ENCODE measurements at regions not wholly inside any gene's neighbourhood (a gene's known extent, or its start where the extent isn't known, plus 50 kb on each side); places are given as distances from the start of the nearest gene placed in this dataset.
A peak's percentile ranks its signal among the peaks of the same experiment; 100 is the strongest.
"Not testable (repeated sequence)": the region's sequence is repeated elsewhere in the genome, so short reads cannot be mapped to it uniquely, and the experiment has no call there.

DNA sequence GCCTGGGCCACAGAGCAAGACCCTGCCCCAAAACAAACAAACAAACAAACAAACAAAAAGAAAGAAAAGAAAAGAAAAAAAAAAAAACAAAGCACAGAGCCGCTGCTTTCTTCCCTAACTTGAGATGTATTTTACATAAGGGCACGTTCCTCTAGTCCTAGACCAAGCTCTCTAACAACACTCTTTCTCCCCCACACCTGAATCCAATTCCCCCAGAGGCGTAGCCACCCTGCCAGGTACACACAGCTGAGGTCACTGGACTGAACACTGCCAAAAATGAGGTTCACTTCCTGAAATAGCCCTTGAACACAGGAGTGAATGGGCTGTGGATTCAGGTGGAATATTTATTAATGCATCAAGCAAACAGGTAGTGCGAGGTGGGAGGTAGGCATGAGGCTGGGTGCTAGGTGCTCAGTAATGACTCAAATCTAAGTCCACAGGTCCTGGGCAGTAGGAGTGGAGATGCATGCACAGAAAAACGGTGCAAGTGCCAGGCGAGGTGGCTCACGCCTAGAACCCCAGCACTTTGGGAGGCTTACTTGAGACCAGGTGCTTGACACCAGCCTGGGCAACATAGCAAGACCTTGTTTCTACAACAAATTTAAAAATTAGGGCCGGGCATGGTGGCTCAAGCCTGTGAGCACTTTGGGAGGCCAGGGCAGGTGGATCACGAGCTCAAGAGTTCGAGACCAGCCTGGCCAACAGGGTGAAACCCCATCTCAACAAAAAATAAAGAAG lies 136.6 kb upstream of the C1QTNF3 start:
- peaks cover 20% of the 10 kb centered on the region for H3K36me3 Mint-ChIP-seq (ENCODE audit: low read depth)
- H3K9me3 Mint-ChIP-seq (ENCODE audit: insufficient read depth); H3K4me3 Mint-ChIP-seq; ATAC-seq; CTCF ChIA-PET; H3K27me3 Mint-ChIP-seq (ENCODE audit: low read depth); H3K4me1 Mint-ChIP-seq (ENCODE audit: low read depth); POLR2A ChIA-PET: not testable (repeated sequence)
- H3K27ac Mint-ChIP-seq = peak overlapping the region; percentile 34
- peak; percentile 46 for DNase-seq

DNA sequence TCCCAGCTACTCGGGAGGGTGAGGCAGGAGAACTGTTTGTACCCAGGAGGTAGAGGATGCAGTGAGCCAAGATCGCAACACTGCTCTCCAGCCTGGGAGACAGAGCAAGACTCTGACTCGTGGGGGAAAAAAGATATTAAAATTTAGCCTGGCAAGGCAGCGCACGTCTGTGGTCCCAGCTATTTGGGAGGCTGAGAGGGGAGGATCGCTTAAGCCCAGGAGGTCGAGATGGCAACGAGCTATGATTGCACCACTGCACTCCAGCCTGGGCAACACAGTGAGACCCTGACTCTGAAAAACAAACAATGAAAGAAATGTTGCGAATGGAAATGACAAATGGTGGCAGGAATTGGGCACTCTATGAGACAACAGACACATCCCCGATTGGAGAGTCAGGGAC lies 137.2 kb upstream of the C1QTNF3 start:
- H3K4me1 Mint-ChIP-seq (ENCODE audit: low read depth); H3K9me3 Mint-ChIP-seq (ENCODE audit: insufficient read depth); H3K27ac Mint-ChIP-seq; ATAC-seq; H3K27me3 Mint-ChIP-seq (ENCODE audit: low read depth); POLR2A ChIA-PET; H3K4me3 Mint-ChIP-seq; CTCF ChIA-PET: not testable (repeated sequence)
- peaks cover 18% of the 10 kb centered on the region for H3K36me3 Mint-ChIP-seq (ENCODE audit: low read depth)
- peak; percentile 24 for DNase-seq

DNA sequence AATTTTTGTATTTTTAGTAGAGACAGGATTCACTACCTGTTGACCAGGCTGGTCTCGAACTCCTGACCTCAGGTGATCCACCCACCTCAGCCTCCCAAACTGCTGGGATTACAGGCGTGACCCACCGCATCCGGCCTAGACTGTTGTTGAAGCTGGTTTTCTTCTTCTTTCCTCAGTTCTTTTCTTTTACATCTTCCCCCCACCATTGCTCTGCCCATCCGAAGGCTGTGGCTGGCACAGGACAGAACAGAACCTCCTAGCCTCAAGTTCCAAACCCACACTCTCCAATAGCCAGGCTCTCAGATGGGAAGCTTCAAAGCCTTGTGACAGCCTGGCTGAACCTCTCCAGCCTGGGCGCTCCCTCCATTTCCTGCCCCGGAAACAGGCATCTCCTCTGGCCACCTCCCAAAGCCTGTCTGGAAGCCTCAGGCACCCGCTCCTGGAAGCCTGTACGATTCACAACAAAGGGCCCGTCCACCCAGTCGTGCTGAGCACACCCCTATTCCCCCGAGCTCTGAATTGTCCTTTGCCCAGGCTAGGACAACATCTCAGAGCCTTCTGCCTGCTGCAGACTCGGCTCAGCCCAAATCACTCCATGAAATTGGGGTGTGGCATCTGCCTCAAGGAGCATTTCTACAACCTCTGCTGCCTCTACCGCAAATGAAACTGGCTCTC lies 138.1 kb upstream of the C1QTNF3 start:
- H3K4me1 Mint-ChIP-seq (ENCODE audit: low read depth); CTCF ChIA-PET; ATAC-seq; POLR2A ChIA-PET; H3K27me3 Mint-ChIP-seq (ENCODE audit: low read depth); H3K4me3 Mint-ChIP-seq; H3K27ac Mint-ChIP-seq; H3K9me3 Mint-ChIP-seq (ENCODE audit: insufficient read depth): not testable (repeated sequence)
- H3K36me3 Mint-ChIP-seq (ENCODE audit: low read depth) = peaks cover 11% of the 10 kb centered on the region
- peak; percentile 25 for DNase-seq

DNA sequence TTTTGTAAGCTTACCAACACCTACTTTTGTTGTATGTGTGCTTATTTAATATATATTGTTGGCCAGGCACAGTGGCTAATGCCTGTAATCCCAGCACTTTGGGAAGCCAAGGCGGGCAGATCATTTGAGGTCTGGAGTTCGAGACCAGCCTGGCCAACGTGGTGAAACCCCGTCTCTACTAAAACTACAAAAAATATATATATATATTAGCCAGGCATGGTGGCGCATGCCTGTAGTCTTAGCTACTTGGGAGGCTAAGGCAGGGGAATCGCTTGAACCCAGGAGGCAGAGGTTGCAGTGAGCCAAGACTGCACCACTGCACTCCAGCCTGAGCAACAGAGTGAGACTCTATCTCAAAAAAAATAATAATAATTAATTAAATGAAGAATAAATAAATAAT lies 142.0 kb upstream of the C1QTNF3 start:
- ATAC-seq; H3K4me1 Mint-ChIP-seq (ENCODE audit: low read depth); CTCF ChIA-PET: not testable (repeated sequence)

DNA sequence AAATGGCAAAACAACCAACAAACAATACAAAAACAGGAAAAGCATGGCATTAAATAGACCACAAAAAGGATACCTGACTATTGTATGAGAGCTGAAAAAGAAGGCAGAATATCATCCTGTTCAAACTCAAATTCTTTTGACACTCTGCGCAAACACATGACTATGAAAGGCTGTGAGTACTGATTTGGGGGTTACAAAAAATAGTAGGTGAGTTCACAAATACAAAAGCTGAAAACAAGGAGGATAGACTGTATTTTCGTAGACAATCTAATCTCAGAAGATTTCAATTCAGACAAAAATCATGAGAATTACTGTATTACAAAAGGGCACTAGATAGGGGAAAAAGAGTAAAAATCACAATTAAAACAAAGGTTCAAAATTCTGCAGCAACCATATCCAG lies 142.6 kb upstream of the C1QTNF3 start:
- POLR2A ChIA-PET; H3K9me3 Mint-ChIP-seq (ENCODE audit: insufficient read depth); CTCF ChIA-PET; H3K27me3 Mint-ChIP-seq (ENCODE audit: low read depth); ATAC-seq; H3K4me1 Mint-ChIP-seq (ENCODE audit: low read depth); H3K4me3 Mint-ChIP-seq; H3K27ac Mint-ChIP-seq: not testable (repeated sequence)
- H3K36me3 Mint-ChIP-seq (ENCODE audit: low read depth) = peaks cover 14% of the 10 kb centered on the region
- DNase-seq = peak; percentile 21

More for the DNA sequence above, 142.0 kb upstream of the C1QTNF3 start:
- H3K9me3 Mint-ChIP-seq (ENCODE audit: insufficient read depth); POLR2A ChIA-PET; H3K27ac Mint-ChIP-seq; H3K27me3 Mint-ChIP-seq (ENCODE audit: low read depth); H3K4me3 Mint-ChIP-seq: not testable (repeated sequence)
- peaks cover 15% of the 10 kb centered on the region for H3K36me3 Mint-ChIP-seq (ENCODE audit: low read depth)
- DNase-seq = peak; percentile 22

DNA sequence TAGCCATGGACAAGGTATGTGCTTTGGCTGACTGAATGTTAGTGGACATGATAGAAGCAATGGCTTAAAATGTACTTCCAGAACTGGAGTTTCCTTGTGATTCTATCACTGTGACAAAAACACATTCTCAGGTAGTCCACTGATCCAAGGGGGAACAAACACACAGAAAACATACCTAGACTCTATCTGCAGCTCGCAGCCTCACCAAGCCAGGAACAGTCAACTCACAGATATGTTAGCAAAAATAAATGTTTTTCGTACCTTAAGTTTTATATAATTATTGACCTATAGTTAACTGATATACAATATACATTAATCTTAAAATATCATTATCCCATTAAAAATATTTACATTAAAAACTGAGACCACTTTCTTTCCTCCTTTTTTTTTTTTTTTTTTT lies 143.1 kb upstream of the C1QTNF3 start:
- H3K9me3 Mint-ChIP-seq (ENCODE audit: insufficient read depth); H3K4me3 Mint-ChIP-seq; H3K4me1 Mint-ChIP-seq (ENCODE audit: low read depth); POLR2A ChIA-PET; ATAC-seq; H3K27ac Mint-ChIP-seq; H3K27me3 Mint-ChIP-seq (ENCODE audit: low read depth); CTCF ChIA-PET: not testable (repeated sequence)
- peak; percentile 38 for DNase-seq
- H3K36me3 Mint-ChIP-seq (ENCODE audit: low read depth) = peaks cover 16% of the 10 kb centered on the region

DNA sequence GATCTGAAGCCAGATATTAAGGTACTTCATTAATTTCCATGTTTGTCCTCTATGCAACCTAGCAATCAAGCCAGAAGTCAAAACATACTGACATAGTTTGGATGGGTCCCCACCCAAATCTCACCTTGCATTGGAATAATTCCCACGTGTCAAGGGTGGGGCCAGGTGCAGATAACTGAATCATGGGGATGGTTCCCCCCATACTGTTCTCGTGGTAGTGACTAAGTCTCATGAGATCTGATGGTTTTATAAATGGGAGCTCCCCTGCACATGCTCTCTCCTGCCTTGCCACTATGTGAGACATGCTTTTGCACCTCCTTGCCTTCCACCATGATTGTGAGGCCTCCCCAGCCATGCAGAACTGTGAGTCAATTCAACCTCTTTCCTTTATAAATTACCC lies 143.9 kb upstream of the C1QTNF3 start:
- H3K4me1 Mint-ChIP-seq (ENCODE audit: low read depth); POLR2A ChIA-PET; H3K4me3 Mint-ChIP-seq; H3K9me3 Mint-ChIP-seq (ENCODE audit: insufficient read depth); H3K27me3 Mint-ChIP-seq (ENCODE audit: low read depth); CTCF ChIA-PET; H3K27ac Mint-ChIP-seq; ATAC-seq: not testable (repeated sequence)
- DNase-seq = peak; percentile 41
- peaks cover 18% of the 10 kb centered on the region for H3K36me3 Mint-ChIP-seq (ENCODE audit: low read depth)

DNA sequence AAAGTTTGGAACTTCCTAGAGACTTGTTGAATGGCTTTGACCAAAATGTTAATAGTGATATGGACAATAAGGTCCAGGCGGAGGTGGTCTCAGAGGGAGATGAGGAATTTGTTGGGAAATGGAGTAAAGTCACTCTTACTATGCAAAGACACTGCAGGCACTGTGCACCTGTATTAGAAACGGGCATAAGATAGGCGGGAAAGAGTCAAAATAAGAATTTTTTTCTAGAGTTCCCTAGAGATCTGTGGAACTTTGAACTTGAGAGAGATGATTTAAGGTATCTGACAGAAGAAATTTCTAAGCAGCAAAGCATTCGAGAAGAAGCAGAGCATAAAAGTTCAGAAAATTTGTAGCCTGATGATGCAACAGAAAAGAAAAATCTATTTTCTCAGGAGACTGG lies 144.4 kb upstream of the C1QTNF3 start:
- H3K27ac Mint-ChIP-seq; H3K27me3 Mint-ChIP-seq (ENCODE audit: low read depth); POLR2A ChIA-PET; H3K4me3 Mint-ChIP-seq; H3K9me3 Mint-ChIP-seq (ENCODE audit: insufficient read depth); CTCF ChIA-PET; H3K4me1 Mint-ChIP-seq (ENCODE audit: low read depth); ATAC-seq: not testable (repeated sequence)
- DNase-seq = peak; percentile 34
- peaks cover 18% of the 10 kb centered on the region for H3K36me3 Mint-ChIP-seq (ENCODE audit: low read depth)

DNA sequence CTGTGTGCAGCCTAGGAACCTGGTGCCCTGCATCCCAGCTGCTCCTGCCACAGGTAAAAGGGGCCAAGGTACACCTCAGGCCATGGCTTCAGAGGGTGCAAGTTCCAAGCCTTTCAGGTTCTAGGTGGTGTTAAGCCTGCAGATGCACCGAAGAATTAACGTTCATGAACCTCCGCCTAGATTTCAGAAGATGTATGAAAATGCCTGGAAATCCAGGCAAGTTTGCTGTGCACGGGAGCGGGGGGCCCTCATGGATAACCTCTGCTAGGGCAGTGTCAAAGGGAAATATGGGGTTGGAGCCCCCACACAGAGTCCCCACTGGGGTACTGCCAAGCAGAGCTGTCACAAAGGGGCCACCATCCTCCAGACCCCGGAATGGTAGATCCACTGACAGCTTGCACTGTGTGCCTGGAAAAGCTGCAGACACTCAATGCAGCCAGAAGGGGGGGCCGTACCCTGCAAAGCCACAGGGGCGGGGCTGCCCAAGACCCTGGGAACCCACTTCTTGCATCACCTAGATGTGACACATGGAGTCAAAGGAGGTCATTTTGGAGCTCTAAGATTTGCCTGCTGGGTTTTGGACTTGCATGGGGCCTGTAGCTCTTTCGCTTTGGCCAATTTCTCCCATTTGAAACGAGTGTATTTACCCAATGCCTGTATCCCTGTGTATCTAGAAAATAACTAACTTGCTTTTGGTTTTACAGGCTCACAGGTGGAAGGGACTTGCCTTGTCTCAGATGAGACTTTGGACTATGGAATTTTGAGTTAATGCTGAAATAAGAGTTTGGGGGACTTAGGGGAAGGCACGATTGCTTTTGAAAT lies 145.2 kb upstream of the C1QTNF3 start:
- CTCF ChIA-PET; H3K4me1 Mint-ChIP-seq (ENCODE audit: low read depth); ATAC-seq: not testable (repeated sequence)

DNA sequence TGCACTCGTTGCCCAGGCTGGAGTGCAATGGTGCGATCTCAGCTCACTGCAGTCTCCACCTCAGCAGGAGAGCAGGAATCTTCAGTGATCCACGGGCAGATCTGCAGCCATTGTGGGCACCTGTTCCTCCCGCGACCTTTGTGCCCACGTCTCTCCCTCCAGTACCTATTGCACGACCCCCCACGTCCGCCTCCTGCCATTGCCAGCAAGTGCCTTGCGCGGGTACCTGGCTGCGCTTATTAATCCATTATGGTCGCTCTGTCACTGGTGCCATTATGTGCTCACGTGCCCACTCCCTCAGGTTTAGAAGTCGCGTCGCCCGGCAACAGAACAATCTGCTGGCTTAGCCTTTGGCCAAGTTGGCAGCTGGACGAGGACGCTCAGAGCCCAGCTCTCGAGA lies 146.2 kb upstream of the C1QTNF3 start:
- H3K4me3 Mint-ChIP-seq; POLR2A ChIA-PET; ATAC-seq; CTCF ChIA-PET; H3K4me1 Mint-ChIP-seq (ENCODE audit: low read depth); H3K27me3 Mint-ChIP-seq (ENCODE audit: low read depth); H3K9me3 Mint-ChIP-seq (ENCODE audit: insufficient read depth): not testable (repeated sequence)
- H3K27ac Mint-ChIP-seq = peak overlapping the region; percentile 28
- DNase-seq = peak; percentile 45
- peaks cover 20% of the 10 kb centered on the region for H3K36me3 Mint-ChIP-seq (ENCODE audit: low read depth)

More for the DNA sequence above, 145.2 kb upstream of the C1QTNF3 start:
- H3K4me3 Mint-ChIP-seq; H3K9me3 Mint-ChIP-seq (ENCODE audit: insufficient read depth); POLR2A ChIA-PET; H3K27ac Mint-ChIP-seq; H3K27me3 Mint-ChIP-seq (ENCODE audit: low read depth): not testable (repeated sequence)
- peaks cover 20% of the 10 kb centered on the region for H3K36me3 Mint-ChIP-seq (ENCODE audit: low read depth)
- peak; percentile 79 for DNase-seq

DNA sequence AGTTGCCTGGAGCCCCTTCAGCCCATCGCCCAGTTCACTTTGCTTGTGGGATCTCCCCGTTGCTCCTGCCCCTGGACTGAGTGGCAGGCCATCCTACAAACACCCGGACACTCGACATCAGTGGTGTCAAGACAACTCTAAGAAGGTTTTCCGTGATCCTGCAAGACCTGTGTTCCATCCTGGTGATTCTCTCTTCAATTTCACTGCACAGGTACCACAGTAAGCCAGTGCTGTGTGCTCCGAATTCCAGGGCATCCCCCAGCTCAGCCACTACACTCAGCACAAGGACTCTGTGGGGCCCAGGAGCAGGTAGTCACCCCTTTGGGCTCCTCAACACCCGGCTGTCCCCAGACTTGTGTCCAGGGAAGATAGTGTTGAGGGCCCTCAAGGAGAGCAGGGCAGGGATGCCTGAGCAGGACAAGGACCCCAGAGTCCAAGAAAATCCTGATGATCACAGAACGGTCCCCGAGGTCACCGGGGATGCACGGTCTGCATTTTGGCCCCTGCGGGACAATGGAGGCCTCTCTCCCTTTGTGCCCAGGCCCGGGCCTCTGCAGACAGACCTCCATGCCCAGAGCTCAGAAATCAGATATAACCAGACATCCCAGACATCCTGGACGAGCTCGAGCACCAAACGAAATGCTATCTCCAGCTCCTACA lies 146.9 kb upstream of the C1QTNF3 start:
- H3K4me1 Mint-ChIP-seq (ENCODE audit: low read depth); CTCF ChIA-PET; H3K9me3 Mint-ChIP-seq (ENCODE audit: insufficient read depth); ATAC-seq; H3K4me3 Mint-ChIP-seq; H3K27ac Mint-ChIP-seq; POLR2A ChIA-PET; H3K27me3 Mint-ChIP-seq (ENCODE audit: low read depth): not testable (repeated sequence)
- H3K36me3 Mint-ChIP-seq (ENCODE audit: low read depth) = peaks cover 20% of the 10 kb centered on the region
- DNase-seq = peak; percentile 49

DNA sequence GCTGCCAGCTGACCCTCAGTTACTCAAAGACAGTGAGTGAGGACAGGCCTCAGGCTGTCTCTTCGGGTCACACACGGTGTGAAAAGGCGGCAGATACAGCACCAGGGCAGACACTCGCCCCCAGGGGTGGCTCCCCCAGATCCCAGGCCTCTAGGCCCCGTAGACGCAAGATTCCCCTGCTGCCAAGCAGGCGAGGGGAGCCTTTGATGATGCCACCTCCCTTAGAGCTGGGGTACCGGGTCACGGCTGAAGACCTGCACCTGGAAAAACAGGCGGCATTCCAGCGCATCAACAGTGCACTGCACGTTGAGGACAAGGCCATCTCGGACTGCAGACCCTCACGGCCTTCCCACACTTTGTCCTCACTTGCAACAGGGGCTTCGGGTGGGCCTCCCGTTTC lies 147.5 kb upstream of the C1QTNF3 start:
- peaks cover 20% of the 10 kb centered on the region for H3K36me3 Mint-ChIP-seq (ENCODE audit: low read depth)

More for the DNA sequence above, 147.5 kb upstream of the C1QTNF3 start:
- POLR2A ChIA-PET; H3K9me3 Mint-ChIP-seq (ENCODE audit: insufficient read depth); CTCF ChIA-PET; H3K27ac Mint-ChIP-seq; ATAC-seq; H3K4me1 Mint-ChIP-seq (ENCODE audit: low read depth); H3K4me3 Mint-ChIP-seq; H3K27me3 Mint-ChIP-seq (ENCODE audit: low read depth): not testable (repeated sequence)
- peak; percentile 45 for DNase-seq

Measured in activated CD8-positive, alpha-beta T cell treated with anti-CD3 and anti-CD28 coated beads, Interleukin-2, amount 10 ng/mL, durations not matched to agents 7 days and 5 days (primary cell).